ENCODE measurements at regions not wholly inside any gene's neighbourhood (a gene's known extent, or its start where the extent isn't known, plus 50 kb on each side); places are given as distances from the start of the nearest gene placed in this dataset.

DNA sequence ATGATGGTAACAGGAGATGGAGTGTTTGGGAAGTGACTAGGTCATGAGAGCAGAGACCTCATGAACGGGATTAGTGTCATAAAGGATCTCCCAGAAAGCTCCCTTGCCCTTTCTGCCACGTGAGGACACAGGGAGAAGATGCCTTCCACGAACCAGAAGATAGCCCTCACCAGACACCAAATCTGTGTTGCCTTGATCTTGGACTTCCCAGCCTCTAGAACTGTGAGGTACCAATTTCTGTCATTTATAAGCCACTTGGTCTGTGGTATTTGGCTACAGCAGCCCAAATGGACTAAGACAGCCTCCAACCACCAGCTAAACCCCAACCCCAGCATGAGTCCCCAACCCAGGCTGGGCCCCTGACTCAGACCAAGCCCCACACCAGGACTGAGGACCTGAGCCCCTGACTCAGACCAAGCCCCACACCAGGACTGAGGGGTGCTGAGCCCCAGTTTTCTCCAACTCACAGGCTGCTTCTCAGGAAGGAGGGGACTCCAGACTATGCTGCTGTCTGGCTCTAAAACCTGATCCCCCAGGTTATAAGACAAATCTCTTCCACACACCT is 54.1 kb downstream of the PTPRS start:
- TF ChIP-seq CTCF (IDR thresholded peaks at IDR 0.05) (no peak), EZH2 (IDR thresholded peaks at IDR 0.05; ENCODE audit: borderline replicate concordance, insufficient read depth, low read depth, low read length, poor library complexity, severe bottlenecking) (no peak)
